ENCODE measurements at regions not wholly inside any gene's neighbourhood (a gene's known extent, or its start where the extent isn't known, plus 50 kb on each side); places are given as distances from the start of the nearest gene placed in this dataset.

- Histone ChIP-seq H3K4me3 (no peak overlapping the region), H3K4me1 (no peaks in the 10 kb centered on the region), H3K9me3 (no peaks in the 10 kb centered on the region), H3K27me3 (no peaks in the 10 kb centered on the region), H3K27ac (no peak overlapping the region), H3K36me3 (no peaks in the 10 kb centered on the region)
- 61% methylated on average over 7 to 8 of the region's 8 CpGs for WGBS, 2 donors (ENCODE audit: low coverage in 1 of 2)
- TF ChIP-seq POLR2A (IDR thresholded peaks at IDR 0.05) (no peak), EP300 (IDR thresholded peaks at IDR 0.05) (no peak), CTCF (IDR thresholded peaks at IDR 0.05) (no peak), POLR2AphosphoS5 (IDR thresholded peaks at IDR 0.05) (no peak)
- ATAC-seq, result no peak
Measured at GRCh38 chr3:159560214-159560979, 428.2 kb upstream of the IL12A start.

- TF ChIP-seq POLR2A (IDR thresholded peaks at IDR 0.05), result no peak
- no peak for TF ChIP-seq CTCF (IDR thresholded peaks at IDR 0.05)
- TF ChIP-seq EP300 (IDR thresholded peaks at IDR 0.05), result no peak
- no peak for TF ChIP-seq POLR2AphosphoS5 (IDR thresholded peaks at IDR 0.05)
- no peak overlapping the region for H3K4me3 ChIP-seq
- WGBS, 2 donors (ENCODE audit: low coverage in 1 of 2), result 69 to 85% methylated on average over 1 of the region's 1 CpG
- H3K4me1 ChIP-seq, result no peaks in the 10 kb centered on the region
- no peak for ATAC-seq
- H3K27me3 ChIP-seq, result no peaks in the 10 kb centered on the region
- no peaks in the 10 kb centered on the region for H3K36me3 ChIP-seq
- no peaks in the 10 kb centered on the region for H3K9me3 ChIP-seq
- no peak overlapping the region for H3K27ac ChIP-seq
Measured at GRCh38 chr3:159565313-159565712, 423.3 kb upstream of the IL12A start.

GRCh38 chr3:159583662-159584061 is 405.0 kb upstream of the IL12A start:
- WGBS, 2 donors (ENCODE audit: low coverage in 1 of 2), result 51 to 66% methylated on average over 3 of the region's 3 CpGs

GRCh38 chr3:159584421-159584820 is 404.2 kb upstream of the IL12A start:
- H3K9me3 ChIP-seq, result no peaks in the 10 kb centered on the region
- H3K36me3 ChIP-seq, result no peaks in the 10 kb centered on the region
- no peaks in the 10 kb centered on the region for H3K27me3 ChIP-seq
- H3K4me3 ChIP-seq, result no peak overlapping the region
- H3K27ac ChIP-seq, result no peak overlapping the region
- no peaks in the 10 kb centered on the region for H3K4me1 ChIP-seq
- no peak for TF ChIP-seq CTCF (IDR thresholded peaks at IDR 0.05)
- TF ChIP-seq EP300 (IDR thresholded peaks at IDR 0.05), result no peak
- TF ChIP-seq POLR2A (IDR thresholded peaks at IDR 0.05), result no peak
- no peak for TF ChIP-seq POLR2AphosphoS5 (IDR thresholded peaks at IDR 0.05)
- ATAC-seq, result no peak
- WGBS, 2 donors (ENCODE audit: low coverage in 1 of 2), result 54 to 78% methylated on average over 3 of the region's 3 CpGs

More at GRCh38 chr3:159583662-159584061, 405.0 kb upstream of the IL12A start:
- H3K9me3 ChIP-seq, result no peaks in the 10 kb centered on the region
- H3K4me1 ChIP-seq, result no peaks in the 10 kb centered on the region
- no peaks in the 10 kb centered on the region for H3K36me3 ChIP-seq
- no peak overlapping the region for H3K4me3 ChIP-seq
- H3K27me3 ChIP-seq, result no peaks in the 10 kb centered on the region
- TF ChIP-seq CTCF (IDR thresholded peaks at IDR 0.05), result no peak
- no peak for TF ChIP-seq POLR2A (IDR thresholded peaks at IDR 0.05)
- TF ChIP-seq POLR2AphosphoS5 (IDR thresholded peaks at IDR 0.05), result no peak
- TF ChIP-seq EP300 (IDR thresholded peaks at IDR 0.05), result no peak
- no peak overlapping the region for H3K27ac ChIP-seq
- no peak for ATAC-seq

- H3K9me3 ChIP-seq, result no peaks in the 10 kb centered on the region
- no peaks in the 10 kb centered on the region for H3K27me3 ChIP-seq
- H3K36me3 ChIP-seq, result no peaks in the 10 kb centered on the region
- no peak overlapping the region for H3K4me3 ChIP-seq
- no peak overlapping the region for H3K27ac ChIP-seq
- H3K4me1 ChIP-seq, result no peaks in the 10 kb centered on the region
- no peak for ATAC-seq
- 33% methylated on average over 3 to 5 of the region's 5 CpGs for WGBS, 2 donors (ENCODE audit: low coverage in 1 of 2)
- peak in 1 of 4 experiments; percentile 39 for TF ChIP-seq CTCF (IDR thresholded peaks at IDR 0.05)
- no peak for TF ChIP-seq EP300 (IDR thresholded peaks at IDR 0.05)
- TF ChIP-seq POLR2A (IDR thresholded peaks at IDR 0.05), result no peak
Measured at GRCh38 chr3:159586571-159587202, 401.9 kb upstream of the IL12A start.

Data from gastroesophageal sphincter (tissue), 4 donors.